GM23248 (cell line): ENCODE measurements at regions not wholly inside any gene's neighbourhood (a gene's known extent, or its start where the extent isn't known, plus 50 kb on each side); places are given as distances from the start of the nearest gene placed in this dataset.
"Not testable (repeated sequence)": the region's sequence is repeated elsewhere in the genome, so short reads cannot be mapped to it uniquely, and the experiment has no call there.

Source experiments
- EZH2 ChIP-seq: fragments of 200-600 bp; sonication (generic); IDR thresholded peaks from 2 replicates; pipeline ENCODE4 v1.6.1; 2018; ENCODE audit warnings: antibody characterized with exemption, mild to moderate bottlenecking; ENCODE audit not compliant: insufficient read depth, poor library complexity, severe bottlenecking
- EZH2phosphoT487 ChIP-seq: fragments of 200-600 bp; sonication (generic); IDR thresholded peaks from 2 replicates; pipeline ENCODE4 v1.6.1; 2018; ENCODE audit warnings: antibody characterized with exemption, moderate library complexity, mild to moderate bottlenecking, low read depth; ENCODE audit not compliant: insufficient read depth

DNA sequence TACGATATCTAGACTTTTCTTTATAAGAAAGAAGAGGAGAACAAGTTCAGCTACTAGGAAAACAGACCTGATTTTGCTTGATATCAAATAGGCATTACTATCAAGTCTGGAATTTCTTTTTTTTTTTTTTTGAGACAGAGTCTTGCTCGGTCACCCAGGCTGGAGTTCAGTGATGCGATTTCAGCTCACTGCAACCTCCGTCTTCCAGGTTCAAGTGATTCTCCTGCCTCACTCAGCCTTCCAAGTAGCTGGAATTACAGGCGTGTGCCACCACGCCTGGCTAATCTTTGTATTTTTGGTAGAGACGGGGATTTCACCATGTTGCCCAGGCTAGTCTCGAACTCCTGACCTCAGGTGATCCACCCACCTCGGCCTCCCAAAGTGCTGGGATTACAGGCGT lies 78.8 kb upstream of the KLF4 start:
- TF ChIP-seq EZH2, EZH2phosphoT487: not testable (repeated sequence)
